PC-9 (cell line): ENCODE measurements at regions not wholly inside any gene's neighbourhood (a gene's known extent, or its start where the extent isn't known, plus 50 kb on each side); places are given as distances from the start of the nearest gene placed in this dataset.
"Not testable (repeated sequence)": the region's sequence is repeated elsewhere in the genome, so short reads cannot be mapped to it uniquely, and the experiment has no call there.

Experiments
- BruUV-seq: library from RNA; stranded (reverse); fragments of 400-500 nt; replicated peaks from 2 replicates; lab custom pipeline; 2021; lab: Mats Ljungman, UMichigan
- CTCF ChIA-PET: fragments of 300-600 bp; sonication (Branson Sonifier 250); formaldehyde crosslinking; loops from one replicate; lab custom pipeline; 2022; ENCODE audit warnings: antibody characterized with exemption; lab: Charles Lee
- POLR2A ChIA-PET: fragments of 300-600 bp; sonication (Branson Sonifier 250); formaldehyde crosslinking; loops from one replicate; lab custom pipeline; 2022; ENCODE audit warnings: antibody characterized with exemption; ENCODE audit not compliant: unreplicated experiment; lab: Charles Lee
- DNase-seq, 2 experiments: peaks; one replicate each; pipeline versions ENCODE4 v3.0.0 to v3.0.0-alpha.2; 2015 to 2022; ENCODE audit warnings: mixed read lengths in 1 of 2
- H2AFZ ChIP-seq: fragments of 200-600 bp; sonication (generic); 2 replicates; pipeline ENCODE4 v1.8.1; 2017; ENCODE audit warnings: antibody characterized with exemption
- H3F3A ChIP-seq: fragments of 200-600 bp; sonication (generic); 2 replicates; pipeline ENCODE4 v1.8.1; 2017; ENCODE audit warnings: antibody characterized with exemption, mild to moderate bottlenecking, low read depth; ENCODE audit not compliant: insufficient read depth
- H3K27ac ChIP-seq: fragments of 200-600 bp; sonication (generic); 2 replicates; pipeline ENCODE4 v1.6.1; 2016; ENCODE audit warnings: mixed run types
- H3K27me3 ChIP-seq: fragments of 200-600 bp; sonication (generic); 2 replicates; pipeline ENCODE4 v1.6.1; 2016; ENCODE audit warnings: low read depth, mixed run types; ENCODE audit not compliant: insufficient read depth
- H3K36me3 ChIP-seq: fragments of 200-600 bp; sonication (generic); 2 replicates; pipeline ENCODE4 v1.6.1; 2016; ENCODE audit warnings: low read depth, mixed run types
- H3K4me1 ChIP-seq: fragments of 200-600 bp; sonication (generic); replicated peaks from 2 replicates; pipeline ENCODE4 v1.6.1; 2016; ENCODE audit warnings: mixed run types; ENCODE audit not compliant: insufficient read depth
- H3K4me2 ChIP-seq: fragments of 200-600 bp; sonication (generic); 2 replicates; pipeline ENCODE4 v1.6.1; 2017; ENCODE audit warnings: mixed run types
- H3K4me3 ChIP-seq: fragments of 200-600 bp; sonication (generic); 2 replicates; pipeline ENCODE4 v1.6.1; 2016; ENCODE audit warnings: mixed run types
- H3K79me2 ChIP-seq: fragments of 200-600 bp; sonication (generic); 2 replicates; pipeline ENCODE4 v1.6.1; 2017; ENCODE audit warnings: low read depth, mixed run types
- H3K9me2 ChIP-seq: fragments of 200-600 bp; sonication (generic); 2 replicates; pipeline ENCODE4 v1.8.1; 2017; ENCODE audit warnings: mild to moderate bottlenecking; ENCODE audit not compliant: insufficient read depth
- H3K9me3 ChIP-seq: fragments of 200-600 bp; sonication (generic); 2 replicates; pipeline ENCODE4 v1.8.1; 2016; ENCODE audit warnings: low read depth; ENCODE audit not compliant: insufficient read depth
- H4K20me1 ChIP-seq: fragments of 200-600 bp; sonication (generic); 2 replicates; pipeline ENCODE4 v1.8.1; 2017; ENCODE audit not compliant: insufficient read depth
- CTCF ChIP-seq: fragments of 200-600 bp; sonication (generic); conservative IDR thresholded peaks from 2 replicates; pipeline ENCODE4 v1.6.1; 2017; ENCODE audit warnings: mixed run types, antibody characterized with exemption, mild to moderate bottlenecking, moderate library complexity
- EZH2 ChIP-seq: fragments of 200-600 bp; sonication (generic); IDR thresholded peaks from 2 replicates; pipeline ENCODE4 v1.8.0; 2017; ENCODE audit warnings: antibody characterized with exemption, low read depth
- intact Hi-C: fragments of 100-400 bp; cut with micrococcal nuclease; formaldehyde crosslinking; loops from one replicate; pipeline ENCODE4 v1.10.0; 2022; ENCODE audit not compliant: unreplicated experiment

GRCh38 chr5:163950248-163950647 is 444.8 kb downstream of the MAT2B start:
- no peak overlapping the region for H3K27ac ChIP-seq
- H3K79me2 ChIP-seq = no peaks in the 10 kb centered on the region
- no peaks in the 10 kb centered on the region for H3K9me3 ChIP-seq
- H3K27me3 ChIP-seq = peaks cover 28% of the 10 kb centered on the region; the same call in 1 of the 2 replicates
- H3K4me3 ChIP-seq = no peak overlapping the region
- H2AFZ ChIP-seq = no peak overlapping the region
- no peak for DNase-seq
- no TSS peak for BruUV-seq
- CTCF ChIA-PET = no interaction called here
- no peaks in the 10 kb centered on the region for H3K9me2 ChIP-seq
- intact Hi-C loops = no loop called here
- no peak overlapping the region for H3K4me2 ChIP-seq
- H3F3A ChIP-seq = no peaks in the 10 kb centered on the region
- POLR2A ChIA-PET = no interaction called here
- H3K36me3 ChIP-seq = no peaks in the 10 kb centered on the region
- H3K4me1 ChIP-seq = no peaks in the 10 kb centered on the region
- TF ChIP-seq CTCF = no peak
- TF ChIP-seq EZH2 = no peak
- H4K20me1 ChIP-seq = no peaks in the 10 kb centered on the region

DNA sequence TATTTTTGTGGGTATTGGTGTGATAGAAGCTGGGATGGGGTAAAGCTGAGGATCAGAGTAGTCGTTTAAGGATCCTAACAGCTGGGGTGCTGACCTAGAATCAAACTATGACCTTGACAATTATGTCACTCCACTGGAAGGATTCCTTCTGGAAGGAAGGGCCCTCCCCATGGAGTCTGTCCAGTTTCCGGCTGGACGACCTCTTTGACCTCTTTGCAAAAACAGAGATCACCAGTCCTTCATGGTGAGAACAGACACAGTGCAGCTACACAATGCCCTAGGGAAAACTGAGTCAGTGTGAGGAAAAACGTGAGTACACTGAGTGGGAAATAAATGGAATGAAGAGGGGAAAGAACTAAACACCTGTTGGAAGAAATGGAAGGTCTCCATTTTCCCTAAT is 445.6 kb downstream of the MAT2B start:
- Histone ChIP-seq H3K27ac (no peak overlapping the region), H3K27me3 (peaks cover 29% of the 10 kb centered on the region; the same call in 1 of the 2 replicates), H3K4me1 (no peaks in the 10 kb centered on the region), H3K4me2 (no peak overlapping the region), H2AFZ (no peak overlapping the region), H3K36me3 (no peaks in the 10 kb centered on the region), H3F3A (no peaks in the 10 kb centered on the region), H3K9me2 (no peaks in the 10 kb centered on the region), H3K79me2 (no peaks in the 10 kb centered on the region), H3K4me3 (no peak overlapping the region), H3K9me3 (no peaks in the 10 kb centered on the region), H4K20me1 (no peaks in the 10 kb centered on the region)
- DNase-seq = no peak
- POLR2A ChIA-PET = no interaction called here
- intact Hi-C loops = no loop called here
- CTCF ChIA-PET = no interaction called here
- no TSS peak for BruUV-seq
- TF ChIP-seq CTCF (no peak), EZH2 (no peak)

DNA sequence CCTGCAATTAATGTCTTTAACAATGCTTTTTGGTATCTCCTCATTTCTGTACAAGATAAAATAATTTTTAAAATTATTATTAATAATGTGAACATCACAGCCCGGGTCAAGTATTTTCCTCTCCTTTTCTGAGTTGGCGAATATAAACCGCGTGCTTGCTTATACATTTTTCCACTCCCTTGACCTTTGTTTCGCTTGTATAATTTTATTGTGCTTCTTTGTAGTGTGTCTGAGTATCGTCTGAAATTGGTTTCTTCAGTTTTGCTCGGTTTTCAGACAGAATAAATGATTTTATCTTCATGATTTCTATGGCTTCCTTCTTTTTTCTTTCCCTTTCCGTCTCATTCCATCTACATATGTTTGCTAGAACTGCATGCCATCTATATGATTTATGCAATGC is 448.5 kb downstream of the MAT2B start:
- TF ChIP-seq CTCF = no peak
- no peak for TF ChIP-seq EZH2
- H4K20me1 ChIP-seq = no peaks in the 10 kb centered on the region
- H3K36me3 ChIP-seq = no peaks in the 10 kb centered on the region
- DNase-seq = no peak
- no peak overlapping the region for H3K4me3 ChIP-seq
- CTCF ChIA-PET = no interaction called here
- H3K27me3 ChIP-seq = peaks cover 9% of the 10 kb centered on the region; the same call in 1 of the 2 replicates
- no peak overlapping the region for H2AFZ ChIP-seq
- POLR2A ChIA-PET = no interaction called here
- H3F3A ChIP-seq = no peaks in the 10 kb centered on the region
- H3K27ac ChIP-seq = no peak overlapping the region
- intact Hi-C loops = no loop called here
- no peaks in the 10 kb centered on the region for H3K9me2 ChIP-seq
- H3K4me2 ChIP-seq = no peak overlapping the region
- no TSS peak for BruUV-seq
- no peaks in the 10 kb centered on the region for H3K9me3 ChIP-seq
- H3K4me1 ChIP-seq = no peaks in the 10 kb centered on the region
- H3K79me2 ChIP-seq = no peaks in the 10 kb centered on the region

- H3K36me3 ChIP-seq, CTCF ChIA-PET, DNase-seq, H2AFZ ChIP-seq, POLR2A ChIA-PET, H3K27ac ChIP-seq, H3K4me2 ChIP-seq, H3K4me1 ChIP-seq, H3K27me3 ChIP-seq, H3K9me3 ChIP-seq, BruUV-seq, H3K9me2 ChIP-seq, H3K79me2 ChIP-seq, H3F3A ChIP-seq, intact Hi-C loops, H3K4me3 ChIP-seq, H4K20me1 ChIP-seq: not testable (repeated sequence)
Measured at GRCh38 chr5:163961230-163961629, 455.8 kb downstream of the MAT2B start.
